WTC11 (cell line): ENCODE measurements at regions not wholly inside any gene's neighbourhood (a gene's known extent, or its start where the extent isn't known, plus 50 kb on each side); places are given as distances from the start of the nearest gene placed in this dataset.

ENCODE experiments used
- ATAC-seq: fragments of 200-7000 bp; cut with Tn5 transposase; 2 replicates; pipeline ENCODE4 v1.10.0; 2021; ENCODE audit warnings: mild to moderate bottlenecking, moderate library complexity
- CTCF ChIA-PET: fragments of 300-600 bp; sonication (Branson Sonifier 250); formaldehyde crosslinking; loops from one replicate; lab custom pipeline; 2021; ENCODE audit warnings: antibody characterized with exemption; lab: Charles Lee
- POLR2A ChIA-PET: fragments of 350-600 bp; sonication (Branson Sonifier 250); formaldehyde crosslinking; loops from one replicate; lab custom pipeline; 2021; ENCODE audit warnings: antibody characterized with exemption; lab: Charles Lee
- DNase-seq: peaks from one replicate; pipeline ENCODE4 v3.0.0; 2021; ENCODE audit warnings: low spot score
- H3K27ac Mint-ChIP-seq: 2 replicates; pipeline ENCODE4 v1.8.0; 2021; ENCODE audit warnings: mixed read lengths
- H3K27me3 Mint-ChIP-seq: 2 replicates; pipeline ENCODE4 v1.8.0; 2021; ENCODE audit warnings: low read depth, mild to moderate bottlenecking, moderate library complexity, mixed read lengths
- H3K36me3 Mint-ChIP-seq: 2 replicates; pipeline ENCODE4 v1.8.0; 2021; ENCODE audit warnings: mixed read lengths
- H3K4me1 Mint-ChIP-seq: 2 replicates; pipeline ENCODE4 v1.8.0; 2022; ENCODE audit warnings: mixed read lengths
- H3K4me3 Mint-ChIP-seq: 2 replicates; pipeline ENCODE4 v1.8.0; 2021; ENCODE audit warnings: mild to moderate bottlenecking, moderate library complexity, mixed read lengths
- H3K9me3 Mint-ChIP-seq: 2 replicates; pipeline ENCODE4 v1.8.0; 2021; ENCODE audit warnings: mixed read lengths
- ELF4 ChIP-seq: sonication (generic); formaldehyde crosslinking; IDR thresholded peaks from 2 replicates; pipeline ENCODE4 v1.8.1; 2022; ENCODE audit warnings: low read depth, mild to moderate bottlenecking, moderate library complexity, missing genetic modification reagents
- ESRRA ChIP-seq: sonication (generic); formaldehyde crosslinking; IDR thresholded peaks from 2 replicates; pipeline ENCODE4 v1.8.1; 2022; ENCODE audit warnings: mild to moderate bottlenecking, missing genetic modification reagents, borderline replicate concordance
- ETV6 ChIP-seq: sonication (generic); formaldehyde crosslinking; IDR thresholded peaks from 2 replicates; pipeline ENCODE4 v1.8.1; 2022; ENCODE audit warnings: mild to moderate bottlenecking, missing genetic modification reagents
- FOXJ3 ChIP-seq: sonication (generic); formaldehyde crosslinking; IDR thresholded peaks from 2 replicates; pipeline ENCODE4 v1.9.0; 2021; ENCODE audit warnings: missing genetic modification reagents, mild to moderate bottlenecking, borderline replicate concordance
- FOXK1 ChIP-seq: sonication (generic); formaldehyde crosslinking; IDR thresholded peaks from 2 replicates; pipeline ENCODE4 v1.8.0; 2022; ENCODE audit warnings: mild to moderate bottlenecking, moderate library complexity, missing genetic modification reagents
- GTF2I ChIP-seq: fragments of 250-450 bp; sonication (Bioruptor Pico); conservative IDR thresholded peaks from 2 replicates; pipeline ENCODE4 v1.4.0; 2021; ENCODE audit warnings: mild to moderate bottlenecking
- JAZF1 ChIP-seq: fragments of 250-450 bp; sonication (Bioruptor Pico); IDR thresholded peaks from 2 replicates; pipeline ENCODE4 v1.9.0; 2021; ENCODE audit warnings: moderate library complexity, mild to moderate bottlenecking, inconsistent platforms
- KAT7 ChIP-seq: sonication (generic); formaldehyde crosslinking; IDR thresholded peaks from 2 replicates; pipeline ENCODE4 v1.8.1; 2023; ENCODE audit warnings: missing genetic modification reagents, mild to moderate bottlenecking, borderline replicate concordance
- MAX ChIP-seq: sonication (generic); formaldehyde crosslinking; IDR thresholded peaks from 2 replicates; pipeline ENCODE4 v1.8.0; 2022; ENCODE audit warnings: mild to moderate bottlenecking, missing genetic modification reagents
- MYBL2 ChIP-seq: sonication (generic); formaldehyde crosslinking; IDR thresholded peaks from 2 replicates; pipeline ENCODE4 v1.8.1; 2023; ENCODE audit warnings: mild to moderate bottlenecking, moderate library complexity, missing genetic modification reagents
- OVOL2 ChIP-seq: fragments of 250-450 bp; sonication (Bioruptor Pico); IDR thresholded peaks from 2 replicates; pipeline ENCODE4 v1.9.0; 2021; ENCODE audit warnings: mild to moderate bottlenecking, borderline replicate concordance
- ZBTB21 ChIP-seq: sonication (generic); formaldehyde crosslinking; IDR thresholded peaks from 2 replicates; pipeline ENCODE4 v1.8.1; 2023; ENCODE audit warnings: mild to moderate bottlenecking, missing genetic modification reagents, borderline replicate concordance
- ZNF232 ChIP-seq: sonication (generic); formaldehyde crosslinking; IDR thresholded peaks from 2 replicates; pipeline ENCODE4 v1.8.0; 2022; ENCODE audit warnings: mild to moderate bottlenecking, missing genetic modification reagents
- ZNF263 ChIP-seq: sonication (generic); formaldehyde crosslinking; IDR thresholded peaks from 2 replicates; pipeline ENCODE4 v1.8.1; 2022; ENCODE audit warnings: low read depth, mild to moderate bottlenecking, moderate library complexity, missing genetic modification reagents
- ZNF396 ChIP-seq: fragments of 250-450 bp; sonication (Bioruptor Pico); IDR thresholded peaks from 2 replicates; pipeline ENCODE4 v1.8.0; 2021; ENCODE audit warnings: mild to moderate bottlenecking, moderate library complexity, borderline replicate concordance
- ZNF423 ChIP-seq: fragments of 250-450 bp; sonication (Bioruptor Pico); IDR thresholded peaks from 2 replicates; pipeline ENCODE4 v2.1.2; 2022; ENCODE audit warnings: mild to moderate bottlenecking, moderate library complexity
- ZNF512 ChIP-seq: sonication (generic); formaldehyde crosslinking; IDR thresholded peaks from 2 replicates; pipeline ENCODE4 v1.8.1; 2022; ENCODE audit warnings: missing genetic modification reagents, borderline replicate concordance
- ZNF671 ChIP-seq: fragments of 250-450 bp; sonication (Bioruptor Pico); IDR thresholded peaks from 2 replicates; pipeline ENCODE4 v1.8.0; 2021; ENCODE audit warnings: mild to moderate bottlenecking
- TF ChIP-seq, protein P1 (sequence below): sonication (generic); formaldehyde crosslinking; IDR thresholded peaks from 2 replicates; pipeline ENCODE4 v1.8.1; 2022; ENCODE audit warnings: mild to moderate bottlenecking, missing genetic modification reagents, moderate library complexity, borderline replicate concordance
- TF ChIP-seq, protein P2 (sequence below): sonication (generic); formaldehyde crosslinking; IDR thresholded peaks from 2 replicates; pipeline ENCODE4 v1.8.0; 2022; ENCODE audit warnings: mild to moderate bottlenecking, missing genetic modification reagents
- TF ChIP-seq, protein P3 (sequence below): fragments of 250-450 bp; sonication (Bioruptor Pico); IDR thresholded peaks from 2 replicates; pipeline ENCODE4 v1.9.0; 2021; ENCODE audit warnings: moderate library complexity, mild to moderate bottlenecking, inconsistent platforms, borderline replicate concordance
- TF ChIP-seq, protein P4 (sequence below): fragments of 250-450 bp; sonication (Bioruptor Pico); IDR thresholded peaks from 2 replicates; pipeline ENCODE4 v1.8.0; 2021; ENCODE audit warnings: mild to moderate bottlenecking
- TF ChIP-seq, protein P5 (sequence below): sonication (generic); formaldehyde crosslinking; IDR thresholded peaks from 2 replicates; pipeline ENCODE4 v1.8.1; 2023; ENCODE audit warnings: mild to moderate bottlenecking, moderate library complexity, missing genetic modification reagents

GRCh38 chr17:27155866-27156265, 138.0 kb upstream of the WSB1 start:
- Mint-ChIP-seq H3K9me3 (peaks cover 80% of the 10 kb centered on the region), H3K36me3 (peaks cover 64% of the 10 kb centered on the region), H3K27me3 (peaks cover 15% of the 10 kb centered on the region; the same call in 1 of the 2 replicates), H3K4me3 (no peak overlapping the region), H3K4me1 (no peaks in the 10 kb centered on the region), H3K27ac (no peak overlapping the region)
- ChIA-PET POLR2A (no interaction called here), CTCF (no interaction called here)
- TF ChIP-seq ESRRA (CRISPR knock-in tag), result no peak
- no peak for TF ChIP-seq ZNF263 (CRISPR knock-in tag)
- no peak for TF ChIP-seq ZNF232 (CRISPR knock-in tag)
- TF ChIP-seq, protein P1, sequence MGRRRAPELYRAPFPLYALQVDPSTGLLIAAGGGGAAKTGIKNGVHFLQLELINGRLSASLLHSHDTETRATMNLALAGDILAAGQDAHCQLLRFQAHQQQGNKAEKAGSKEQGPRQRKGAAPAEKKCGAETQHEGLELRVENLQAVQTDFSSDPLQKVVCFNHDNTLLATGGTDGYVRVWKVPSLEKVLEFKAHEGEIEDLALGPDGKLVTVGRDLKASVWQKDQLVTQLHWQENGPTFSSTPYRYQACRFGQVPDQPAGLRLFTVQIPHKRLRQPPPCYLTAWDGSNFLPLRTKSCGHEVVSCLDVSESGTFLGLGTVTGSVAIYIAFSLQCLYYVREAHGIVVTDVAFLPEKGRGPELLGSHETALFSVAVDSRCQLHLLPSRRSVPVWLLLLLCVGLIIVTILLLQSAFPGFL (CRISPR knock-in tag), result no peak
- TF ChIP-seq, protein P2, sequence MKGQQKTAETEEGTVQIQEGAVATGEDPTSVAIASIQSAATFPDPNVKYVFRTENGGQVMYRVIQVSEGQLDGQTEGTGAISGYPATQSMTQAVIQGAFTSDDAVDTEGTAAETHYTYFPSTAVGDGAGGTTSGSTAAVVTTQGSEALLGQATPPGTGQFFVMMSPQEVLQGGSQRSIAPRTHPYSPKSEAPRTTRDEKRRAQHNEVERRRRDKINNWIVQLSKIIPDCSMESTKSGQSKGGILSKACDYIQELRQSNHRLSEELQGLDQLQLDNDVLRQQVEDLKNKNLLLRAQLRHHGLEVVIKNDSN, result no peak
- TF ChIP-seq JAZF1 (CRISPR knock-in tag), result no peak
- no peak for TF ChIP-seq ZNF671 (CRISPR knock-in tag)
- DNase-seq (no peak), ATAC-seq (no peak)

DNA sequence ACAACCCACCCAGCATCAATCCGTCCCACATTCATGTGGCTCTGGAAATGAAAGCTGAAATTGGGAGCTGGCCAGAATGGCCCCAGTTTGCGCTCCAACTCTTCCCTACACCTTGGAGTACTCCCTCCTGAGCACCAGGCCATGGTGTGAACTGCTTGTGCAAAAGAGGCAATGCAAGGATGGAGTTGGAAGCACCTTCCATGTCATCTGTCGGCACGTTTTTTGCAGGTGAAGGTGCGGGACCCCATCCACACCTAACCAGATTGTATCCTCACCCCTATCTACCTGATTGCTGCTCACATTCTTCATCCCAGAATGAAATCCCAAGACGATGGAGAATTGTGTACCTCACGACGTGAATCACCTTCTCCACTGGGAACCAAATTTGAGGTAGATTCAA, 136.6 kb upstream of the WSB1 start:
- CTCF ChIA-PET, result no interaction called here
- Mint-ChIP-seq H3K4me1 (no peaks in the 10 kb centered on the region), H3K4me3 (no peak overlapping the region), H3K9me3 (peaks cover 68% of the 10 kb centered on the region), H3K27ac (no peak overlapping the region), H3K27me3 (peaks cover 15% of the 10 kb centered on the region; the same call in 1 of the 2 replicates), H3K36me3 (peaks cover 57% of the 10 kb centered on the region)
- POLR2A ChIA-PET, result no interaction called here
- DNase-seq, result no peak
- ATAC-seq, result no peak
- no peak for TF ChIP-seq FOXJ3 (CRISPR knock-in tag)
- TF ChIP-seq ESRRA (CRISPR knock-in tag), result no peak
- TF ChIP-seq FOXK1 (CRISPR knock-in tag), result no peak
- TF ChIP-seq ZNF396 (CRISPR knock-in tag), result no peak

GRCh38 chr17:27157898-27158297, 136.0 kb upstream of the WSB1 start:
- Mint-ChIP-seq H3K4me3 (no peak overlapping the region), H3K4me1 (no peaks in the 10 kb centered on the region), H3K36me3 (peaks cover 55% of the 10 kb centered on the region), H3K27ac (no peak overlapping the region), H3K27me3 (peaks cover 15% of the 10 kb centered on the region; the same call in 1 of the 2 replicates), H3K9me3 (peaks cover 66% of the 10 kb centered on the region)
- ChIA-PET POLR2A (no interaction called here), CTCF (no interaction called here)
- ATAC-seq (no peak), DNase-seq (no peak)
- no peak for TF ChIP-seq ESRRA (CRISPR knock-in tag)
- TF ChIP-seq ZBTB21 (CRISPR knock-in tag), result no peak
- no peak for TF ChIP-seq MYBL2 (CRISPR knock-in tag)
- TF ChIP-seq, protein P3, sequence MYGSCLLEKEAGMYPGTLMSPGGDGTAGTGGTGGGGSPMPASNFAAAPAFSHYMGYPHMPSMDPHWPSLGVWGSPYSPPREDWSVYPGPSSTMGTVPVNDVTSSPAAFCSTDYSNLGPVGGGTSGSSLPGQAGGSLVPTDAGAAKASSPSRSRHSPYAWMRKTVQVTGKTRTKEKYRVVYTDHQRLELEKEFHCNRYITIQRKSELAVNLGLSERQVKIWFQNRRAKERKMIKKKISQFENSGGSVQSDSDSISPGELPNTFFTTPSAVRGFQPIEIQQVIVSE (CRISPR knock-in tag), result no peak
- TF ChIP-seq MAX (CRISPR knock-in tag), result no peak
- no peak for TF ChIP-seq ETV6 (CRISPR knock-in tag)
- TF ChIP-seq ZNF396 (CRISPR knock-in tag), result no peak
- TF ChIP-seq, protein P4, sequence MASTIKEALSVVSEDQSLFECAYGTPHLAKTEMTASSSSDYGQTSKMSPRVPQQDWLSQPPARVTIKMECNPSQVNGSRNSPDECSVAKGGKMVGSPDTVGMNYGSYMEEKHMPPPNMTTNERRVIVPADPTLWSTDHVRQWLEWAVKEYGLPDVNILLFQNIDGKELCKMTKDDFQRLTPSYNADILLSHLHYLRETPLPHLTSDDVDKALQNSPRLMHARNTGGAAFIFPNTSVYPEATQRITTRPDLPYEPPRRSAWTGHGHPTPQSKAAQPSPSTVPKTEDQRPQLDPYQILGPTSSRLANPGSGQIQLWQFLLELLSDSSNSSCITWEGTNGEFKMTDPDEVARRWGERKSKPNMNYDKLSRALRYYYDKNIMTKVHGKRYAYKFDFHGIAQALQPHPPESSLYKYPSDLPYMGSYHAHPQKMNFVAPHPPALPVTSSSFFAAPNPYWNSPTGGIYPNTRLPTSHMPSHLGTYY, result no peak

- no peaks in the 10 kb centered on the region for H3K4me1 Mint-ChIP-seq
- peaks cover 12% of the 10 kb centered on the region; the same call in 1 of the 2 replicates for H3K27me3 Mint-ChIP-seq
- H3K36me3 Mint-ChIP-seq, result peaks cover 56% of the 10 kb centered on the region
- peaks cover 66% of the 10 kb centered on the region for H3K9me3 Mint-ChIP-seq
- DNase-seq (no peak), ATAC-seq (no peak)
- H3K4me3 Mint-ChIP-seq, result no peak overlapping the region
- no peak overlapping the region for H3K27ac Mint-ChIP-seq
- POLR2A ChIA-PET, result no interaction called here
- CTCF ChIA-PET, result no interaction called here
- TF ChIP-seq GTF2I (CRISPR knock-in tag) (no peak), ETV6 (CRISPR knock-in tag) (no peak), KAT7 (no peak), OVOL2 (no peak), ZNF423 (CRISPR knock-in tag) (no peak), ELF4 (CRISPR knock-in tag) (no peak), ZNF512 (no peak)
- TF ChIP-seq, protein P5, sequence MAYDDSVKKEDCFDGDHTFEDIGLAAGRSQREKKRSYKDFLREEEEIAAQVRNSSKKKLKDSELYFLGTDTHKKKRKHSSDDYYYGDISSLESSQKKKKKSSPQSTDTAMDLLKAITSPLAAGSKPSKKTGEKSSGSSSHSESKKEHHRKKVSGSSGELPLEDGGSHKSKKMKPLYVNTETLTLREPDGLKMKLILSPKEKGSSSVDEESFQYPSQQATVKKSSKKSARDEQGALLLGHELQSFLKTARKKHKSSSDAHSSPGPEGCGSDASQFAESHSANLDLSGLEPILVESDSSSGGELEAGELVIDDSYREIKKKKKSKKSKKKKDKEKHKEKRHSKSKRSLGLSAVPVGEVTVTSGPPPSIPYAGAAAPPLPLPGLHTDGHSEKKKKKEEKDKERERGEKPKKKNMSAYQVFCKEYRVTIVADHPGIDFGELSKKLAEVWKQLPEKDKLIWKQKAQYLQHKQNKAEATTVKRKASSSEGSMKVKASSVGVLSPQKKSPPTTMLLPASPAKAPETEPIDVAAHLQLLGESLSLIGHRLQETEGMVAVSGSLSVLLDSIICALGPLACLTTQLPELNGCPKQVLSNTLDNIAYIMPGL (CRISPR knock-in tag), result no peak
Observed at GRCh38 chr17:27158382-27158781, 135.5 kb upstream of the WSB1 start.
